Subcutaneous abdominal adipose tissue (tissue), 5 donors: ENCODE measurements at regions not wholly inside any gene's neighbourhood (a gene's known extent, or its start where the extent isn't known, plus 50 kb on each side); places are given as distances from the start of the nearest gene placed in this dataset.

Experiments
- H3K27ac ChIP-seq: one replicate; pipeline ENCODE4 v1.7.0; 2013; ENCODE audit warnings: low read depth, mild to moderate bottlenecking, inconsistent platforms, low read length, moderate library complexity
- H3K27me3 ChIP-seq, 5 donors: one replicate each; pipeline ENCODE4 v1.7.0; 2013; ENCODE audit warnings: low read length in 5 of 5, inconsistent platforms in 1 of 5; ENCODE audit not compliant: control insufficient read depth in 5 of 5, insufficient read depth in 4 of 5
- H3K36me3 ChIP-seq, 5 donors: one replicate each; pipeline ENCODE4 v1.7.0; 2013; ENCODE audit warnings: low read length in 5 of 5; ENCODE audit not compliant: control insufficient read depth in 5 of 5, insufficient read depth in 5 of 5
- H3K4me1 ChIP-seq, 5 donors: one replicate each; pipeline ENCODE4 v1.7.0; 2013; ENCODE audit warnings: low read length in 5 of 5, mild to moderate bottlenecking in 3 of 5, moderate library complexity in 1 of 5; ENCODE audit not compliant: control insufficient read depth in 5 of 5, insufficient read depth in 5 of 5
- H3K4me3 ChIP-seq, 5 donors: one replicate each; pipeline ENCODE4 v1.7.0; 2013; ENCODE audit warnings: low read length in 5 of 5, low read depth in 1 of 5
- H3K9ac ChIP-seq, 5 donors: one replicate each; pipeline ENCODE4 v1.7.0; 2013; ENCODE audit warnings: low read length in 5 of 5, mild to moderate bottlenecking in 4 of 5, moderate library complexity in 3 of 5
- H3K9me3 ChIP-seq, 5 donors: one replicate each; pipeline ENCODE4 v1.7.0; 2013; ENCODE audit warnings: low read length in 5 of 5; ENCODE audit not compliant: control insufficient read depth in 5 of 5
- donor health status: healthy.
- donor health status: healthy.
- donor health status: healthy.
- donor health status: healthy.
- donor health status: healthy.

- Histone ChIP-seq H3K27me3 (no peaks in the 10 kb centered on the region), H3K9ac (no peak overlapping the region), H3K36me3 (no peaks in the 10 kb centered on the region), H3K27ac (no peak overlapping the region), H3K4me3 (no peak overlapping the region), H3K4me1 (no peaks in the 10 kb centered on the region), H3K9me3 (peaks cover 0 to 3% (median 0%) of the 10 kb centered on the region in 5 donors)
Measured at GRCh38 chr9:19732441-19732951, 56.3 kb downstream of the SLC24A2 start.

DNA sequence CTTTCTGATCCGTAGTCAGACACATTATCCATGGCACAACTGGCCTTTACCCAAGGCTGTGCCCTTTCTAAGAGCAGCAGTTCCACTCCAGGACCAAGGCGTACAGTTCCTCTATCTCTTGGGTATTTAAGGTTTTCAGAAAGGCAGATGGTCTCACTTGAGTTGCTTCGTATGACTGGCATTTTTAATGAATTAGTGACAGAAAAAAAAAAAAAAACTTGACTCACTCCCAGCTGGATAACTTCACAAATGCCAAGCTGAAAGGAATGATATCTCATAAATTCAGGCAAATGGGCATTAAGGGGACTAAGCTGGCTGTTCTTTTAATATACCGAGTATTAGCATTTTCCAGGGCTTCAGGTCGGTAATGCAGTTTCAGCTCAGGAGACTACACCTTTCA, 60.7 kb downstream of the SLC24A2 start:
- Histone ChIP-seq H3K9me3 (no peaks in the 10 kb centered on the region), H3K27me3 (no peaks in the 10 kb centered on the region), H3K27ac (no peak overlapping the region), H3K36me3 (no peaks in the 10 kb centered on the region), H3K4me1 (no peaks in the 10 kb centered on the region), H3K4me3 (no peak overlapping the region), H3K9ac (no peak overlapping the region)

- Histone ChIP-seq H3K27me3 (no peaks in the 10 kb centered on the region), H3K27ac (no peak overlapping the region), H3K9ac (no peak overlapping the region), H3K4me1 (no peaks in the 10 kb centered on the region), H3K36me3 (no peaks in the 10 kb centered on the region), H3K9me3 (no peaks in the 10 kb centered on the region), H3K4me3 (no peak overlapping the region)
Measured at GRCh38 chr9:19725970-19726369, 62.9 kb downstream of the SLC24A2 start.

DNA sequence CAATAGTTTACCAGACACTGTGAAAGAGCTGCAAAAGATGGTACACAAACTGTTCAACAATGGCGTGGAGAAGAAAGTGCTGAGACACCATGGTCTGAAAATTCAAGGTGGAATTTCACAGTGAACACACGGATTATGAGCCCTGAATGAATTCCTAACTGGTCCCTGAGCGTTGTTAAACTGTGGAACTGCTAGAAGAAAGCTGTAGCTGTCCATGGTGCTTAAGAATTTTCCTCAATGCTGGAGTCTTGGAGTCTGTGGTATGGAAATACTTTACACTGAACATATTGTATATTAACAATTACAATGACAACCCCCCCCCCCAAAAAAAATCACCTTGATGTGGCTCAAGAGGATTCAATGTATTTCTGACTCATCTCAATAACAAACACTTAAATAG, 68.5 kb downstream of the SLC24A2 start:
- no peak overlapping the region for H3K9ac ChIP-seq
- no peak overlapping the region for H3K27ac ChIP-seq
- no peaks in the 10 kb centered on the region for H3K9me3 ChIP-seq
- H3K4me3 ChIP-seq = no peak overlapping the region
- H3K4me1 ChIP-seq = no peaks in the 10 kb centered on the region
- no peaks in the 10 kb centered on the region for H3K27me3 ChIP-seq
- H3K36me3 ChIP-seq = no peaks in the 10 kb centered on the region

DNA sequence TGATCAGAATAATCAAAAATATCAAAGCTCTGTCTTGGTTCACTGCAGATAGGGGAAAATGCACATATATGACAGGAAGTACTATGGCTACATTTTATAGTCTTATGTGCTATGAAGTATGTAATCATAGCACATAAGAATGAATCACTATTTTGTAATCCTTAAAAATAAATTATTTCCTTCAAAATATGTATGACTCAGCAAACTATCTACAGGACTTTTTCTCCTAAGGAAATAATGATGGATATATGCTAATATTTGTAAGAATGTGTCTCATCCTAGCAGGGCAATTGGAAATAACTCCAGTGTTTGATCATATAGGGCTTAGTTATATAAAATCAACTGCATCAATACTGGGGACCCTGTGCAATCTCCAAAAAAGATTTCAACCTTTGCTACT, 85.1 kb downstream of the SLC24A2 start:
- Histone ChIP-seq H3K36me3 (no peaks in the 10 kb centered on the region), H3K27me3 (no peaks in the 10 kb centered on the region), H3K9me3 (no peaks in the 10 kb centered on the region), H3K4me1 (no peaks in the 10 kb centered on the region), H3K9ac (no peak overlapping the region), H3K4me3 (no peak overlapping the region), H3K27ac (no peak overlapping the region)

DNA sequence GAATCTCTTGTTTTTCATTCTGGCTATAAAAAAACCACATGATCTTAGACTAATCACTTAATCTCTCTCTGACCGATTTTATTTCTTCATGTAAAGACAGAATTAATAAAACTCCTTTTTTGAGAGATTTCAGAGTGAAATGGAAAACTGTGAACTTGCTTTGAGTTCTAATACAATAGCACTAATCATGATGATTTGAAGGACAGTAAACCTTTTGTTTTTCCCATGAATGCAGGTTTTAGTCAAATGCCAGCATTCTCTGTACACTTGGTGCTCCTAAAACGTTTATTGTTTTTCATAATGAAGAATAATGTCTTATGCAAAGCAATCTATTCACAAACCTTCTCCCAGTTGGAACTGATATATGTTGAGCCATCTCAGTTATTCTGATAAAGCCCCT, 86.8 kb downstream of the SLC24A2 start:
- H3K9me3 ChIP-seq = no peaks in the 10 kb centered on the region
- H3K4me1 ChIP-seq = no peaks in the 10 kb centered on the region
- no peak overlapping the region for H3K9ac ChIP-seq
- no peaks in the 10 kb centered on the region for H3K36me3 ChIP-seq
- H3K27me3 ChIP-seq = no peaks in the 10 kb centered on the region
- H3K4me3 ChIP-seq = no peak overlapping the region
- H3K27ac ChIP-seq = no peak overlapping the region

DNA sequence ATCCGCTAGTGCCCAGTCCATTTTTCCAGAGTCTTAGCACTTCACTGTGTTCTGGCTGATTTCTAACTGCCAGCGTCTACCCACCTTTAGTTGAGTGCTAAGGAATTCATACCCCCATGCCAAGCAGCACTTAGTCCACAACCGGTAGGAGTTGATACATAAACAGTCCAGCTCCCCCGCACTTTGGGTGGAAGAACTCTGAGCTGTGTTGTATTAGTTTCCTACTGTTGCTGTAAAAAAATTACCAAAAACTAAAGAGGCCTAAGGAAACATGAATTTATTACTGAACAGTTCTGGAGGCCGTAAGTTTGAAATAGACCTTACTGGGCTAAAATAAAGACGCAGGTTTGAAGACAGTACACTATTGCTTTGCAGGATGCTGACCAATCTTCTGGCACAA, 87.6 kb downstream of the SLC24A2 start:
- Histone ChIP-seq H3K9ac (no peak overlapping the region), H3K9me3 (no peaks in the 10 kb centered on the region), H3K27me3 (no peaks in the 10 kb centered on the region), H3K27ac (no peak overlapping the region), H3K36me3 (no peaks in the 10 kb centered on the region), H3K4me3 (no peak overlapping the region), H3K4me1 (no peaks in the 10 kb centered on the region)

- Histone ChIP-seq H3K27ac (no peak overlapping the region), H3K9ac (no peak overlapping the region), H3K9me3 (no peaks in the 10 kb centered on the region), H3K4me1 (no peaks in the 10 kb centered on the region), H3K36me3 (no peaks in the 10 kb centered on the region), H3K4me3 (no peak overlapping the region), H3K27me3 (no peaks in the 10 kb centered on the region)
Measured at GRCh38 chr9:19700699-19701098, 88.1 kb downstream of the SLC24A2 start.

DNA sequence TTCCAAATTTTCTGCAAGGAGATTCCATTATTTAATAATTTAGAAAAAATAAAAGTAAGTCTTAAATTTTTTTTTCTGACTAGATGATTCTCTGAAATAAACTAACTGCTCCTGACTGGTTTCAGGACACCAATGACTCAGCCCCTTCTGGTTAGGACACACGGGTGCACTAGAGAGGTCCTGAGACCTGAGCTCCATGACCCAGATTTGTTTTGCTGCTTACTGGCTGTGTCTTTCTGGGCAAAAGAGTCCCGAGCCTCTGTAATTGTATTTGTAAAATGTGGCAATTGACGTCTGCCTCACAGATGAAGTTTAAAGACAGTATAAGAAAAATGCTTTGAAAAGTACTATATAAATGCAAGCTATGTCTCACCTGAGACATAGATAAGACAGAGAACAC, 89.1 kb downstream of the SLC24A2 start:
- Histone ChIP-seq H3K4me1 (no peaks in the 10 kb centered on the region), H3K36me3 (no peaks in the 10 kb centered on the region), H3K27ac (no peak overlapping the region), H3K4me3 (no peak overlapping the region), H3K9ac (no peak overlapping the region), H3K9me3 (no peaks in the 10 kb centered on the region), H3K27me3 (no peaks in the 10 kb centered on the region)

GRCh38 chr9:19698960-19699359, 89.9 kb downstream of the SLC24A2 start:
- Histone ChIP-seq H3K36me3 (no peaks in the 10 kb centered on the region), H3K27ac (no peak overlapping the region), H3K4me1 (no peaks in the 10 kb centered on the region), H3K27me3 (no peaks in the 10 kb centered on the region), H3K4me3 (no peak overlapping the region), H3K9ac (no peak overlapping the region), H3K9me3 (no peaks in the 10 kb centered on the region)

- H3K27ac ChIP-seq = no peak overlapping the region
- no peaks in the 10 kb centered on the region for H3K36me3 ChIP-seq
- no peak overlapping the region for H3K9ac ChIP-seq
- H3K4me1 ChIP-seq = no peaks in the 10 kb centered on the region
- H3K9me3 ChIP-seq = no peaks in the 10 kb centered on the region
- no peaks in the 10 kb centered on the region for H3K27me3 ChIP-seq
- H3K4me3 ChIP-seq = no peak overlapping the region
Measured at GRCh38 chr9:19694601-19695000, 94.2 kb downstream of the SLC24A2 start.
